Astrocyte (in vitro differentiated cells and primary cell): ENCODE measurements at regions not wholly inside any gene's neighbourhood (a gene's known extent, or its start where the extent isn't known, plus 50 kb on each side); places are given as distances from the start of the nearest gene placed in this dataset.

Source experiments
- DNase-seq: peaks from one replicate; pipeline ENCODE4 v3.0.0-alpha.2; 2010; ENCODE audit warnings: low read depth
- FAIRE-seq: peaks from 2 replicates; lab custom pipeline; 2011; peaks lifted over from hg19 to GRCh38; lab: Jason Lieb, UNC
- H2AFZ ChIP-seq: 2 replicates; pipeline ENCODE4 v1.6.0; 2012; ENCODE audit warnings: low read depth, low read length, inconsistent platforms
- H3K27ac ChIP-seq: 2 replicates; pipeline ENCODE4 v1.5.1; 2011; ENCODE audit warnings: low read depth, low read length, inconsistent platforms
- H3K27me3 ChIP-seq: 2 replicates; pipeline ENCODE4 v1.6.0; 2011; ENCODE audit warnings: low read length, inconsistent platforms; ENCODE audit not compliant: insufficient read depth
- H3K36me3 ChIP-seq: 2 replicates; pipeline ENCODE4 v1.5.1; 2011; ENCODE audit warnings: low read length, inconsistent platforms; ENCODE audit not compliant: insufficient read depth
- H3K4me1 ChIP-seq: 2 replicates; pipeline ENCODE4 v1.5.1; 2011; ENCODE audit warnings: low read length, inconsistent platforms; ENCODE audit not compliant: insufficient read depth
- H3K4me2 ChIP-seq: 2 replicates; pipeline ENCODE4 v1.6.0; 2012; ENCODE audit warnings: low read length, inconsistent platforms
- H3K4me3 ChIP-seq: 2 replicates; pipeline ENCODE4 v1.5.1; 2011; ENCODE audit warnings: low read depth, mild to moderate bottlenecking, low read length, inconsistent platforms; ENCODE audit not compliant: insufficient read depth
- H3K79me2 ChIP-seq: 2 replicates; pipeline ENCODE4 v1.6.0; 2012; ENCODE audit warnings: mild to moderate bottlenecking, low read length, inconsistent platforms; ENCODE audit not compliant: insufficient read depth
- H3K9ac ChIP-seq: 2 replicates; pipeline ENCODE4 v1.6.0; 2012; ENCODE audit warnings: mild to moderate bottlenecking, low read length, inconsistent platforms
- H3K9me3 ChIP-seq: 2 replicates; pipeline ENCODE4 v1.5.1; 2012; ENCODE audit warnings: low read depth, mild to moderate bottlenecking, low read length, inconsistent platforms; ENCODE audit not compliant: insufficient read depth
- H4K20me1 ChIP-seq: 2 replicates; pipeline ENCODE4 v1.6.0; 2012; ENCODE audit warnings: low read length, inconsistent platforms; ENCODE audit not compliant: insufficient read depth
- H3K27ac Mint-ChIP-seq: one replicate; pipeline ENCODE4 v1.8.0; 2021; ENCODE audit warnings: mild to moderate bottlenecking, mixed read lengths; ENCODE audit not compliant: unreplicated experiment
- H3K27me3 Mint-ChIP-seq: one replicate; pipeline ENCODE4 v1.8.0; 2021; ENCODE audit warnings: low read depth, mixed read lengths; ENCODE audit not compliant: unreplicated experiment
- H3K36me3 Mint-ChIP-seq: one replicate; pipeline ENCODE4 v1.8.0; 2021; ENCODE audit warnings: low read depth, mixed read lengths; ENCODE audit not compliant: unreplicated experiment
- H3K4me1 Mint-ChIP-seq: one replicate; pipeline ENCODE4 v1.8.0; 2021; ENCODE audit warnings: low read depth, mixed read lengths; ENCODE audit not compliant: unreplicated experiment
- H3K4me3 Mint-ChIP-seq: one replicate; pipeline ENCODE4 v1.8.0; 2021; ENCODE audit warnings: mild to moderate bottlenecking, moderate library complexity, mixed read lengths; ENCODE audit not compliant: unreplicated experiment
- H3K9me3 Mint-ChIP-seq: one replicate; pipeline ENCODE4 v1.8.0; 2021; ENCODE audit warnings: mild to moderate bottlenecking, mixed read lengths; ENCODE audit not compliant: unreplicated experiment
- CTCF ChIP-seq: IDR thresholded peaks from 2 replicates; pipeline ENCODE4 v1.5.1; 2011; ENCODE audit warnings: low read depth, mild to moderate bottlenecking, inconsistent platforms, low read length, moderate library complexity; ENCODE audit not compliant: insufficient read depth
- EZH2 ChIP-seq: IDR thresholded peaks from 2 replicates; pipeline ENCODE4 v1.6.1; 2012; ENCODE audit warnings: mild to moderate bottlenecking, low read length, inconsistent platforms; ENCODE audit not compliant: insufficient read depth

DNA sequence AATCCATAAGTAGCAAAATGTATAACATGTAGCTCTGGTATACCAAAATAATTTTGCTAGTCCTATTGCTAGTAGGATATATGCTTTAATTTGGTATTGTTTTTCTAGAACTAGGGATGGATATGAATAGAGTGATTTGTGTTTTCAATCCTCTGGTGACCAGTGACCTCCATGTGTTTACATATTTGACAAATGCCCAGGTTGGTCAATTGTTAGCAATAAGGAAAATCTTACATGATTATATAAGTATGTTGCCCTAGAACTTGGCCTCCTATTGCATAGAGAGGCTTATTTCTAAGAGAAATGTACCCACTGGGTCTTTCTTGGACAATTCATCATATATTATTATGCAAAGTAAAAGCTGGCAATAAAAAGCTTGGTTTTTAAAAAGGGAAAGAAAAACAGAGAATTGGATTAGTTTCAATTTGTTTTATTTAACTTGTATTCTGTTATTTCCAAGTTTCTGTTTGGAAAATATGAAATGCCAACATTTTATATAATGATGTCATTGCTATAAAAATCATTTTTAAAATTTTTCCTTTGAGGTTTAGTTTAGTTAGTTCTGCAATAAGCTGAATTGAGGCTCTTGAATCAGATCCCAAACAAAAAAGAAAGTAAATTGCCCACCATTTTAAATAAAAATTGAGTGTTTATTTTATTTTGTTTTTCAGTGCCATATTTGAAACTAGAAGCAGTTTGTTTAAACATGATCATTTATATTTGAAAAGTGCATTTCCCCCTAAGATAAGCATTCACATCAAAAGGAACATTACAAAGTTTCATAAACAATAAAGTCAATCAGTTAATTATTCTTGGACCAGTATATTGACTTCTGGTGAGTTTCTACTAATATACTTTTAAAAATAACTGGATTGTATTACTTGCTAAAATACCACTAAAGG, 210.9 kb downstream of the ZC3H11B start:
- no peaks in the 10 kb centered on the region for H3K27me3 Mint-ChIP-seq
- DNase-seq = no peak
- Histone ChIP-seq H2AFZ (no peak overlapping the region), H3K9me3 (peaks cover 2% of the 10 kb centered on the region), H3K79me2 (no peaks in the 10 kb centered on the region), H3K36me3 (no peaks in the 10 kb centered on the region), H3K4me3 (no peak overlapping the region), H3K27me3 (no peaks in the 10 kb centered on the region), H3K4me1 (no peaks in the 10 kb centered on the region), H3K27ac (no peak overlapping the region), H3K9ac (no peak overlapping the region), H3K4me2 (no peak overlapping the region), H4K20me1 (no peaks in the 10 kb centered on the region)
- H3K4me1 Mint-ChIP-seq = no peaks in the 10 kb centered on the region
- H3K27ac Mint-ChIP-seq = no peak overlapping the region
- no peak overlapping the region for H3K4me3 Mint-ChIP-seq
- H3K9me3 Mint-ChIP-seq = peaks cover 12% of the 10 kb centered on the region
- no peak for TF ChIP-seq CTCF
- no peak for TF ChIP-seq EZH2
- no peak for FAIRE-seq
- H3K36me3 Mint-ChIP-seq = no peaks in the 10 kb centered on the region

- no peaks in the 10 kb centered on the region for H3K36me3 ChIP-seq
Observed at GRCh38 chr1:219399446-219399845, 213.5 kb downstream of the ZC3H11B start.

More at GRCh38 chr1:219399446-219399845, 213.5 kb downstream of the ZC3H11B start:
- H3K79me2 ChIP-seq = no peaks in the 10 kb centered on the region
- no peak overlapping the region for H3K27ac ChIP-seq
- H3K9ac ChIP-seq = no peak overlapping the region
- DNase-seq (no peak), FAIRE-seq (no peak)
- peaks cover 2% of the 10 kb centered on the region for H3K9me3 ChIP-seq
- H3K4me2 ChIP-seq = no peak overlapping the region
- no peaks in the 10 kb centered on the region for H3K27me3 Mint-ChIP-seq
- peaks cover 25% of the 10 kb centered on the region for H3K9me3 Mint-ChIP-seq
- no peak overlapping the region for H2AFZ ChIP-seq
- H3K4me3 Mint-ChIP-seq = no peak overlapping the region
- no peak overlapping the region for H3K27ac Mint-ChIP-seq
- H3K4me1 ChIP-seq = no peaks in the 10 kb centered on the region
- H3K4me3 ChIP-seq = no peak overlapping the region
- H3K27me3 ChIP-seq = no peaks in the 10 kb centered on the region
- TF ChIP-seq EZH2 (no peak), CTCF (no peak)
- no peaks in the 10 kb centered on the region for H4K20me1 ChIP-seq
- peaks cover 2% of the 10 kb centered on the region for H3K36me3 Mint-ChIP-seq
- no peaks in the 10 kb centered on the region for H3K4me1 Mint-ChIP-seq
